ENCODE measurements at regions not wholly inside any gene's neighbourhood (a gene's known extent, or its start where the extent isn't known, plus 50 kb on each side); places are given as distances from the start of the nearest gene placed in this dataset.

DNA sequence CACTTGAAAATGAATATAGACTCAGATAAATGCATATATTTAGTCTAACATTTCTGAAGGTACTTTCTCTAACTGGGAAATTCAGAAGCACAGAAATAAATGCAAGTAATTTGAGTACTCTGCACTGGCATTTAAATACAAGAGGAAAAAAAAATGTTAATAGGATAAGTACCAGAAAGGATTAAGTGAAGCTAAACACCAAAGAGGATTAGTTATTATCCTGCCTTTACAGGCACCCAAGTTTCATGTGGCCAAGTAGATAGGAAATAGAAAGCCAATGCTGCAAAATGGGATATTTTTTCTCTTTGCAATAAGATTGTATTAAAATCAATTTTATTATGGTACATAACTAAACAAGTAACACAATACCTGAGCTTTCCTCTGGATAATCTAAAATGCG, 762.5 kb downstream of the PCDH7 start:
- TF ChIP-seq, protein P1, sequence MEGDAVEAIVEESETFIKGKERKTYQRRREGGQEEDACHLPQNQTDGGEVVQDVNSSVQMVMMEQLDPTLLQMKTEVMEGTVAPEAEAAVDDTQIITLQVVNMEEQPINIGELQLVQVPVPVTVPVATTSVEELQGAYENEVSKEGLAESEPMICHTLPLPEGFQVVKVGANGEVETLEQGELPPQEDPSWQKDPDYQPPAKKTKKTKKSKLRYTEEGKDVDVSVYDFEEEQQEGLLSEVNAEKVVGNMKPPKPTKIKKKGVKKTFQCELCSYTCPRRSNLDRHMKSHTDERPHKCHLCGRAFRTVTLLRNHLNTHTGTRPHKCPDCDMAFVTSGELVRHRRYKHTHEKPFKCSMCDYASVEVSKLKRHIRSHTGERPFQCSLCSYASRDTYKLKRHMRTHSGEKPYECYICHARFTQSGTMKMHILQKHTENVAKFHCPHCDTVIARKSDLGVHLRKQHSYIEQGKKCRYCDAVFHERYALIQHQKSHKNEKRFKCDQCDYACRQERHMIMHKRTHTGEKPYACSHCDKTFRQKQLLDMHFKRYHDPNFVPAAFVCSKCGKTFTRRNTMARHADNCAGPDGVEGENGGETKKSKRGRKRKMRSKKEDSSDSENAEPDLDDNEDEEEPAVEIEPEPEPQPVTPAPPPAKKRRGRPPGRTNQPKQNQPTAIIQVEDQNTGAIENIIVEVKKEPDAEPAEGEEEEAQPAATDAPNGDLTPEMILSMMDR (IDR thresholded peaks at IDR 0.05) = no peak
- TF ChIP-seq POLR2AphosphoS5 (IDR thresholded peaks at IDR 0.05) (no peak), POLR2A (IDR thresholded peaks at IDR 0.05) (no peak)
